ENCODE measurements at regions not wholly inside any gene's neighbourhood (a gene's known extent, or its start where the extent isn't known, plus 50 kb on each side); places are given as distances from the start of the nearest gene placed in this dataset.

DNA sequence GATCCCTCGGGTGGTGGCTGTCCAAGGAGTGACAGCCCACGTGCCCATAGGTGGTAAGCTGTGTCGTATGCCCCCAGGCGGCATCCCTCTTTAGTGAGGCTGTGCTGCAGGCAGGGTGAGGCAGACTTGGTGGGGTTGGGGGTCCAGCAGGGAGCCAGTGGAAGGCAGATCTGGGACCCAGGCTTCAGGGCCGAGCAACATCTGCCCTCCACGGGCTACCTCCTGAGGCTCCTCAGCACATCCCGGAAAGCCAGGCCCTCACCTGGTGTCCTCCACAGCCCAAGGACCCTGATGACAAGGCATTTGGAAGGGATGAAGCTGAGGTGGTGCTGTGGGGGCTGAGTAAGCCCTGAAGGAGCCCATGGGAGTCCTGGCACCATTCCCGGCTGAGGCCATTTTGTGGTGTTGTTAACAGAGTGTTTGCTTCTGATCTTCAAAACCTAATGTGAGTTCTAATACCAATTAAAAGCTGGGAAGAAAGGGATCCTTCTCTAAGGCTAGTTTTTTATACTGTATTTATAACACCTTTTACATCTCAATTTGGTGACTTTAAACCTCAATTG is 295.8 kb upstream of the IRX2 start:
- no peak for TF ChIP-seq CTCF (conservative IDR thresholded peaks at IDR 0.05; ENCODE audit: low read depth in 2 of 2)
- TF ChIP-seq ZNF114 (CRISPR knock-in tag; IDR thresholded peaks at IDR 0.05): no peak
